ENCODE measurements at regions not wholly inside any gene's neighbourhood (a gene's known extent, or its start where the extent isn't known, plus 50 kb on each side); places are given as distances from the start of the nearest gene placed in this dataset.

DNA sequence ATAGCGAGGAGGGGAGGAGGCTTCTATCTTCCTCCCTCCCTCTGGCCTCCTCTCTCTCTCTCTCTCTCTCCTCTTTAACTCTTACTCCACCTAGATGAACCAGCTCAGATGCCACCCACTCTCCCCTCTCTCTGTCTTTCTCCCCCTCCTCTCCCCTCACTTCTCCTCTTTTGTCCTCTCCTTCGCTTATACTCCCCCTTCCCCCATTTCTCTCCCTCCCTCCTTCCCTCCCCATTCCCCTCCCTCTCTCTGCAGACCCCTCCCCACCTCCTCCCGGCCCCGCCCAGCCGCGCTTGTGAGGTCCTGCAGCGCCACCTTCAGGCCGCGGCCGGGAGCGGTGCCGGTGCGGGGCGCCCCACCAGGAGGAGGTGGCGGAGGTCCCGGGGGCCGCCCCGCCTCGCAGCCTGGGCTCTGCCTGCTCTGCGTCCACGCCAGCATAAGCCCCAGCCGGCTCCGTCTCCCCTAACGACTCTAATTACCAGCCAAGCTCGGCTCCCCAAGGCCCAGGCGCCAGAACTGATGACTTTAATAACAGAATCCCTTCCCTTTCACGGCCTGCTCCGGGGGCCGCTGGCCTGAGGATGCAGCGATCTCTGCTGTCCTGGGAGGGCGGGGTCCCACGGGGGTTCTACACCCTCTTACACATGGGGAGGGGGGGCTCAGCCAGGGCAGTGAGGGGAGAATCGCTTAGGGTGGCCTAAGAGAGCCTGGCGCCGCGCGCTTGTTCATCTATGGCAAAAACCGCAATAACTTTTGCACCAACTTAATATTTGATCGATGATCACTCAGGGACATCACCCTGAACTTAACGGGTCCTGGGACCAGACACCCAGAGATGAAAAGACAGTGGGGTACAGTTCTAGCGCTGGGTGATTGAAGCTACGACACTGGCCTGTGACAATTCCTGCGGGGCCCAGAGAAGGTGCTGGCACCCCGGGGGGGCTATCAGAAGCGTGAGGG lies 637.3 kb downstream of the MATN1 start (continued):
- TF ChIP-seq, protein P1, sequence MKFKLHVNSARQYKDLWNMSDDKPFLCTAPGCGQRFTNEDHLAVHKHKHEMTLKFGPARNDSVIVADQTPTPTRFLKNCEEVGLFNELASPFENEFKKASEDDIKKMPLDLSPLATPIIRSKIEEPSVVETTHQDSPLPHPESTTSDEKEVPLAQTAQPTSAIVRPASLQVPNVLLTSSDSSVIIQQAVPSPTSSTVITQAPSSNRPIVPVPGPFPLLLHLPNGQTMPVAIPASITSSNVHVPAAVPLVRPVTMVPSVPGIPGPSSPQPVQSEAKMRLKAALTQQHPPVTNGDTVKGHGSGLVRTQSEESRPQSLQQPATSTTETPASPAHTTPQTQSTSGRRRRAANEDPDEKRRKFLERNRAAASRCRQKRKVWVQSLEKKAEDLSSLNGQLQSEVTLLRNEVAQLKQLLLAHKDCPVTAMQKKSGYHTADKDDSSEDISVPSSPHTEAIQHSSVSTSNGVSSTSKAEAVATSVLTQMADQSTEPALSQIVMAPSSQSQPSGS (CRISPR knock-in tag; IDR thresholded peaks at IDR 0.05) = no peak
- TF ChIP-seq EHMT2 (IDR thresholded peaks at IDR 0.05; ENCODE audit: borderline replicate concordance, low read depth, low read length) = no peak
- no peak for TF ChIP-seq ADNP (CRISPR knock-in tag; IDR thresholded peaks at IDR 0.05)
- TF ChIP-seq, protein P2, sequence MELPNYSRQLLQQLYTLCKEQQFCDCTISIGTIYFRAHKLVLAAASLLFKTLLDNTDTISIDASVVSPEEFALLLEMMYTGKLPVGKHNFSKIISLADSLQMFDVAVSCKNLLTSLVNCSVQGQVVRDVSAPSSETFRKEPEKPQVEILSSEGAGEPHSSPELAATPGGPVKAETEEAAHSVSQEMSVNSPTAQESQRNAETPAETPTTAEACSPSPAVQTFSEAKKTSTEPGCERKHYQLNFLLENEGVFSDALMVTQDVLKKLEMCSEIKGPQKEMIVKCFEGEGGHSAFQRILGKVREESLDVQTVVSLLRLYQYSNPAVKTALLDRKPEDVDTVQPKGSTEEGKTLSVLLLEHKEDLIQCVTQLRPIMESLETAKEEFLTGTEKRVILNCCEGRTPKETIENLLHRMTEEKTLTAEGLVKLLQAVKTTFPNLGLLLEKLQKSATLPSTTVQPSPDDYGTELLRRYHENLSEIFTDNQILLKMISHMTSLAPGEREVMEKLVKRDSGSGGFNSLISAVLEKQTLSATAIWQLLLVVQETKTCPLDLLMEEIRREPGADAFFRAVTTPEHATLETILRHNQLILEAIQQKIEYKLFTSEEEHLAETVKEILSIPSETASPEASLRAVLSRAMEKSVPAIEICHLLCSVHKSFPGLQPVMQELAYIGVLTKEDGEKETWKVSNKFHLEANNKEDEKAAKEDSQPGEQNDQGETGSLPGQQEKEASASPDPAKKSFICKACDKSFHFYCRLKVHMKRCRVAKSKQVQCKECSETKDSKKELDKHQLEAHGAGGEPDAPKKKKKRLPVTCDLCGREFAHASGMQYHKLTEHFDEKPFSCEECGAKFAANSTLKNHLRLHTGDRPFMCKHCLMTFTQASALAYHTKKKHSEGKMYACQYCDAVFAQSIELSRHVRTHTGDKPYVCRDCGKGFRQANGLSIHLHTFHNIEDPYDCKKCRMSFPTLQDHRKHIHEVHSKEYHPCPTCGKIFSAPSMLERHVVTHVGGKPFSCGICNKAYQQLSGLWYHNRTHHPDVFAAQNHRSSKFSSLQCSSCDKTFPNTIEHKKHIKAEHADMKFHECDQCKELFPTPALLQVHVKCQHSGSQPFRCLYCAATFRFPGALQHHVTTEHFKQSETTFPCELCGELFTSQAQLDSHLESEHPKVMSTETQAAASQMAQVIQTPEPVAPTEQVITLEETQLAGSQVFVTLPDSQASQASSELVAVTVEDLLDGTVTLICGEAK (IDR thresholded peaks at IDR 0.05) = peak; percentile 65
- TF ChIP-seq, protein P2 (CRISPR knock-in tag; IDR thresholded peaks at IDR 0.05) = no peak
- TF ChIP-seq, protein P3, sequence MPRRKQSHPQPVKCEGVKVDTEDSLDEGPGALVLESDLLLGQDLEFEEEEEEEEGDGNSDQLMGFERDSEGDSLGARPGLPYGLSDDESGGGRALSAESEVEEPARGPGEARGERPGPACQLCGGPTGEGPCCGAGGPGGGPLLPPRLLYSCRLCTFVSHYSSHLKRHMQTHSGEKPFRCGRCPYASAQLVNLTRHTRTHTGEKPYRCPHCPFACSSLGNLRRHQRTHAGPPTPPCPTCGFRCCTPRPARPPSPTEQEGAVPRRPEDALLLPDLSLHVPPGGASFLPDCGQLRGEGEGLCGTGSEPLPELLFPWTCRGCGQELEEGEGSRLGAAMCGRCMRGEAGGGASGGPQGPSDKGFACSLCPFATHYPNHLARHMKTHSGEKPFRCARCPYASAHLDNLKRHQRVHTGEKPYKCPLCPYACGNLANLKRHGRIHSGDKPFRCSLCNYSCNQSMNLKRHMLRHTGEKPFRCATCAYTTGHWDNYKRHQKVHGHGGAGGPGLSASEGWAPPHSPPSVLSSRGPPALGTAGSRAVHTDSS (CRISPR knock-in tag; conservative IDR thresholded peaks at IDR 0.05) = no peak
- TF ChIP-seq, protein P4, sequence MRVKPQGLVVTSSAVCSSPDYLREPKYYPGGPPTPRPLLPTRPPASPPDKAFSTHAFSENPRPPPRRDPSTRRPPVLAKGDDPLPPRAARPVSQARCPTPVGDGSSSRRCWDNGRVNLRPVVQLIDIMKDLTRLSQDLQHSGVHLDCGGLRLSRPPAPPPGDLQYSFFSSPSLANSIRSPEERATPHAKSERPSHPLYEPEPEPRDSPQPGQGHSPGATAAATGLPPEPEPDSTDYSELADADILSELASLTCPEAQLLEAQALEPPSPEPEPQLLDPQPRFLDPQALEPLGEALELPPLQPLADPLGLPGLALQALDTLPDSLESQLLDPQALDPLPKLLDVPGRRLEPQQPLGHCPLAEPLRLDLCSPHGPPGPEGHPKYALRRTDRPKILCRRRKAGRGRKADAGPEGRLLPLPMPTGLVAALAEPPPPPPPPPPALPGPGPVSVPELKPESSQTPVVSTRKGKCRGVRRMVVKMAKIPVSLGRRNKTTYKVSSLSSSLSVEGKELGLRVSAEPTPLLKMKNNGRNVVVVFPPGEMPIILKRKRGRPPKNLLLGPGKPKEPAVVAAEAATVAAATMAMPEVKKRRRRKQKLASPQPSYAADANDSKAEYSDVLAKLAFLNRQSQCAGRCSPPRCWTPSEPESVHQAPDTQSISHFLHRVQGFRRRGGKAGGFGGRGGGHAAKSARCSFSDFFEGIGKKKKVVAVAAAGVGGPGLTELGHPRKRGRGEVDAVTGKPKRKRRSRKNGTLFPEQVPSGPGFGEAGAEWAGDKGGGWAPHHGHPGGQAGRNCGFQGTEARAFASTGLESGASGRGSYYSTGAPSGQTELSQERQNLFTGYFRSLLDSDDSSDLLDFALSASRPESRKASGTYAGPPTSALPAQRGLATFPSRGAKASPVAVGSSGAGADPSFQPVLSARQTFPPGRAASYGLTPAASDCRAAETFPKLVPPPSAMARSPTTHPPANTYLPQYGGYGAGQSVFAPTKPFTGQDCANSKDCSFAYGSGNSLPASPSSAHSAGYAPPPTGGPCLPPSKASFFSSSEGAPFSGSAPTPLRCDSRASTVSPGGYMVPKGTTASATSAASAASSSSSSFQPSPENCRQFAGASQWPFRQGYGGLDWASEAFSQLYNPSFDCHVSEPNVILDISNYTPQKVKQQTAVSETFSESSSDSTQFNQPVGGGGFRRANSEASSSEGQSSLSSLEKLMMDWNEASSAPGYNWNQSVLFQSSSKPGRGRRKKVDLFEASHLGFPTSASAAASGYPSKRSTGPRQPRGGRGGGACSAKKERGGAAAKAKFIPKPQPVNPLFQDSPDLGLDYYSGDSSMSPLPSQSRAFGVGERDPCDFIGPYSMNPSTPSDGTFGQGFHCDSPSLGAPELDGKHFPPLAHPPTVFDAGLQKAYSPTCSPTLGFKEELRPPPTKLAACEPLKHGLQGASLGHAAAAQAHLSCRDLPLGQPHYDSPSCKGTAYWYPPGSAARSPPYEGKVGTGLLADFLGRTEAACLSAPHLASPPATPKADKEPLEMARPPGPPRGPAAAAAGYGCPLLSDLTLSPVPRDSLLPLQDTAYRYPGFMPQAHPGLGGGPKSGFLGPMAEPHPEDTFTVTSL (CRISPR knock-in tag; IDR thresholded peaks at IDR 0.05; ENCODE audit: borderline replicate concordance) = no peak
- TF ChIP-seq, protein P5, sequence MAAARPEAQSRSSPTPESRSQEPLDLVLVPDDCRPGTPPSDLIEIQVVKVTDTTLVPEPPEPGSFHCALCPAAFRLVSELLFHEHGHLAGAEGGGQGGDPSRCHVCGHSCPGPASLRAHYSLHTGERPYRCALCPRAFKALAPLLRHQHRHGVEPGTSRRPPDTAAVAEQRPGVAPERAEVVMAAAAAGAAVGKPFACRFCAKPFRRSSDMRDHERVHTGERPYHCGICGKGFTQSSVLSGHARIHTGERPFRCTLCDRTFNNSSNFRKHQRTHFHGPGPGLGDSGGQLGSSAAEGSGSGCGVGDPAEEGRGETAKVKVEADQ (CRISPR knock-in tag; IDR thresholded peaks at IDR 0.05; ENCODE audit: borderline replicate concordance) = no peak
